DMS153 treated with DMSO at 0.1 percent for 48 hours (cell line): ENCODE measurements at regions not wholly inside any gene's neighbourhood (a gene's known extent, or its start where the extent isn't known, plus 50 kb on each side); places are given as distances from the start of the nearest gene placed in this dataset.
"Not testable (repeated sequence)": the region's sequence is repeated elsewhere in the genome, so short reads cannot be mapped to it uniquely, and the experiment has no call there.

Experiments used
- DNase-seq: peaks from one replicate; lab custom pipeline; 2025; ENCODE audit not compliant: unreplicated experiment; lab: John Stamatoyannopoulos, UW

DNA sequence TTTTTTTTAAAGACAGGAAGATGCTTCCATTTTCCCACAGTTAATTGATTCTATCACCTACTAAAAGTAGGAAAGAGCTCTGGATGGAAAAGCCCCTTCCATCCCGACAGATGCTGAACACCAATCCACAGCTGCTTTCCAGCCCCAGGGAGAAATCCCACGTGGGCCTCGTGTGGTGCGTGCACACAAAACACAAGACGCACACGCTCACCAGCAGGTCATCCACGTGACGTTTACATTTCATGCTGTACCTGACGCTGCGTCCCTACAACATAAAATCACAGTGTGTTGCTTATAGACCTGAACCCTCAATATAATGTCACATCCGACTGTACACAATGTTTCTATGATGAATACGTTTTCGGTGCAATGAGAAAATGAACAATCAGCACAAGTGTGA is 50.2 kb upstream of the DACT2 start:
- DNase-seq, result no peak

DNA sequence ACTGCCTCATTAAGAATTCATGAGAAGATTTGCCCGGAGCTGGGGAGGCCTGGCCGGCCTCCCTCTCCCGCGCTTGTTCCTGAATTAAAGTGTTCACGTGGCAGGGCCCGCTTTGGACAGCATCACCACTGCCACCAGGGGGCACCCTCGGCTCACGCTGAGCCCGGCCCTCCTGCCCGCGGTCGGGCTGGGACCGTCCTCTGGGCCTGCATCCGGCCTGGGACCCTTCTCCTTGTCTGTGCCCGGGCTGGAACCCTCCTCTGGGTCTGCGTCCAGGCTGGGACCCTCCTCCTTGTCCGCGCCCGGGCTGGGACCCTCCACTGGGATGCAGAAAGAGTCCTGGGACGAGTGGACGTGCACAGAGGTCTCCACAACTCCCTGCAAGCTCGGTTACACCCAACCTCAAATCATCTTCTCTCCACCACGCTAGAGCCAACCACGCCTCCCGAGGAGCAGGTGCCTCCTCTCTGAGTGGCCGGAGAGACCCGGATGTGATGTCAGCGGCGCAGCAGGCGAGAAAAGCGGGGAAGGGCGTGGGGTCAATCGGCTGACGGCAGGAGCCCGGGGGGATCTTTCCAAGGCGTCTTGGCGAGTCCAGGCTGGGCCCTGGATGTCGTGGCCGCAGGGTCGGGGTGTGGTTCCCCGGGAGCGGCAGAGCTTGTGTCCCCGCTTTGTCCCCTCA is 50.9 kb upstream of the DACT2 start:
- DNase-seq, result peak; percentile 66

DNA sequence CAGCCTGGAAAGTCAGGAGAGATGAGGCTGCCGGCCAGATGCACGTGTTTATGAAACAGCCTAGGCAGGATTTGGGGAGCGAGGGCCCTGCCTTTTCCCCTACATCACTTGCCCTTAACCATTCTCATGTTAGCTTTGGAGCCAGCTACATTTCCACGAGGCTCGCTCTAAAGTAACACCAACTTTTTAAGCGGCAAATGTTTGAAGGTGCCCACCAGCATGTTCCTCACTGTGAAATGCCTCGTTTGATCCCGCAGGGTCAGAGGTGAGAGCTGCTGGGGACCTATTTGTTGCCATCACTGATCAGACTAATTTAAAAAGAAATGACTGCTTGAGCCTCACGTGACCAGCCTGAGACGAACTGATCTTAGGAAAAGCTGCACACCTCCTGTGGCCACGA is 51.6 kb upstream of the DACT2 start:
- DNase-seq, result no peak

DNA sequence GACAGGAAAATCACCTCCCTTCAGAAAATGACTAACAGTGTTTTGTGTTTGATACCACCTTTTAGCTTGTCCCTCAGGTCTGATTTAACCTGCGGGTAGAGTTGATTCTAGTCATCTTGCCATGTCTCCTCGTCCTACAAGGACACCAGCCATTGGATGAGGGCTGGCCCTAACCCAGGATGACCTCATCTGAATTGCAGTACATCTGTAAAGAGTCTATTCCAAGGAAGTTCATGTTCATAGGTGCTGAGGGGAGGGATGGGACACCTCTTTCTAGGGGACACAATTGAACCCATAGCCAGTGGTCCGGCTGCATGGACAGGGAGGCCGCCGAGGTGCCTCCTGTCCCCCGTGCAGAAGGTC is 52.0 kb upstream of the DACT2 start:
- DNase-seq, result no peak

DNA sequence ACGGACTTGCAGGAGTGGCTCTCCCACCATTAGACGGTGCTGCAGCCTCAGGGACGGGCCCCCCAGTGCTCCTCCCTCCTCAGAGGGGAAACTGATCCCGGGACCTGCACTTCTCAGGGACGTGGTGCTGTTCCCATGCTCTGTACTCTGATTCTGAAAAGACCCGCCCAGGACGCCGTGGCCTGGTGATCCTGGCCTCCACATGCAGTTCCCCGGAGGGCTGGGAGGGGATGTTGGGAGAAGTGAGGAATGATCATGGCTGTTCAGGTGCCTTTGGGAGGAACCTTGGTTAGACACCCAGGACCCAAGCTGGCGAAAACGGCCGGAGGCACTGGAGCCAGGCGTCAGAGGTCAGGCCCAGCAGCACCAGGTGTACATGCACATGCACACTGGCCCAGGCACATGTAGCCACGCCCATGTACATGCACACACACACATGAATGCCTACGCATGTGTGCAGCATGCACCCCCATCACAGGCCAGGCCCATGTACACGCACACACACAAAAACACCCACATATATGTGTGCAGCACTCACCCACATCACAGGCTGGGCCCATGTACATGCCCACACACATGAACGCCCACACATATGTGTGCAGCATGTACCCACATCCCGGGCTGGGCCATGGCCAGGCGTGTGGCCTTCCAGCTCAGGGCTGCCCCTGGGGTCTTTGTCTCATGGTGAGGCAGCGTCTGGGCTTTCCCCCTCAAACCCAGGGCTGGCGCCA is 52.6 kb upstream of the DACT2 start:
- DNase-seq, result no peak

DNA sequence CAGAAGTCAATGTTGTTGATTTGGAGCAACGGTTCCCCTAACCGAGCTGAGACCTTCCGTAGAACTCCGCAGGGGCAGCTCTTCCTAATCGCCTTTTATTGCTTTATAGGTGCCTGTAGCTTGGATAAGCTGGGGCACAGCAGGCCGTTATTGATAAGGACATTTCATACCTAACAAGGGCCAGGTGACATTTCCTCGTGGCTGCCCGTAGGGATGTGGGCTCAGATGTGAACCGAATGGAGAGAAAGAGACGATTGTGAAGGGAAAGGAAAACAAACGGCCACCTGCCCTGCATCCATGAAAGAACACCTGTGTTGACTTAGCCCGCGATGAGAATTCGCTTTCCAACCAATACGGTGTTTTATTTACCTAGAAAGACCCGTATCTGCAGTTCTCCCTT is 53.3 kb upstream of the DACT2 start:
- DNase-seq, result peak; percentile 85

DNA sequence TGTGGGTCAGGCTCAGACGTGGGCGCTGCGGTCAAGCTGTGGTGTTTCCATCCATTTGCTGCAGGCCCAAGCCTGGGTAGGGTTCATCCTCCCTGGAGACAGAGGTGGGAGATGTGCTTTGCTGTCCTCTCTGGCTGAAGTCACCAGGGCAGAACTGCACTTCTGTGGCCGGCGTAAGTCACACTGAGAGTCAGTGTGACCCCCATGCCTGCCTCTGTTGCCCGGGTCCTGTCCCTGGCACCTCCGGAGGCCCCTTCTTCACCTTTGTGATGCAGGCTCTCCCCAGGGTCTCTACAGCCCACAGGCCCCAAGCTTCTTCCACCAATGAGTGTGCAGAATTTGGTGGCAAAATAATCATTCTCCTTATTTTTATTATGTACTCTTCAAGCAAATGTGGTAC is 53.8 kb upstream of the DACT2 start:
- no peak for DNase-seq

DNA sequence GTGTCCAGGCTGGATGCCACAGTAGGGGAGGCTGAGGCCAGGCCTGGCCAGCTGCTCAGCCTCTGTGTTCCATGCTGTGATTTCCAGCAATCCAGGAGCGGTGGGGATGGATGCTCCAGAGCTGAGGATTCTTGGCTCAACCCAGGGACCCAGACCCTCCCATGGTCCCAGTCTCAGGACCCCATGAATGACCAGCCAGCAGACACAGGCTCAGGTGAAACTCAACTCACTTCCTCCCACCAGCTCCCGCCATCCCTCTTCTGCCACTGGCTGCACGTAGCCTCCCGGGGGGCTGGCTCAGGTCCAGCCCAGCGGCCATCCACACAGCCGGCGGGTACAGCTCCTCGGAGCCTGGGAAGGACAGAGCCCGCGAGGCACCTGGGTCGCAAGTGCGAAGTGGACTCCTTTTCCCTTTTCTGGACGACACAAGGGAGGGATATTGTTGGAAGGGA is 54.5 kb upstream of the DACT2 start:
- DNase-seq, result peak; percentile 22

DNA sequence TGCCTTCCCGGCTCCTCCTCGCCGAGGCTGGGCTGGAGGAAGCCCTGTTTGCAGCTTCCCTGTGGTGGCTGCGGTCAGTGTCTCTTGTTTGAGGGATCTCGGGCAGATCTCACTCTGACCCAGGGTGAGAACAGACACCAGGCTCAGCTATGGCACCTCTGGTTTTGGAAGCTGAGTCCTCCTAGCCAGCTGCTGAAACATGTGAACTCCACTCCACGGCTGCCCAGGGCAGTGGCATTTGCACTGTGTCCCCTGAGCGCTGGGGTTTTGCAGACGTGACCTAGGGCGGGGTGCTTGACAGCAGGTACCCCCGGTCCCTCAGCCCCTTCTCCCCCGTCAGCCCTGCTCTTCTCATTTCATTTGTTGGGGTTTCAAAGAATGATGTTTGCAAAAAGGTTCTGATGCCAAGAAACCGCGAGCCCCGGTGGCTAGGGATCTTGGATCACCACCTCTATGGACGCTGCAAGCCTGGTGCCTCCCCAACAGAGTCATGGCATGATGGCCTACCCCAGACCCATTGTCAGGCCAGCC is 55.0 kb upstream of the DACT2 start:
- no peak for DNase-seq

DNA sequence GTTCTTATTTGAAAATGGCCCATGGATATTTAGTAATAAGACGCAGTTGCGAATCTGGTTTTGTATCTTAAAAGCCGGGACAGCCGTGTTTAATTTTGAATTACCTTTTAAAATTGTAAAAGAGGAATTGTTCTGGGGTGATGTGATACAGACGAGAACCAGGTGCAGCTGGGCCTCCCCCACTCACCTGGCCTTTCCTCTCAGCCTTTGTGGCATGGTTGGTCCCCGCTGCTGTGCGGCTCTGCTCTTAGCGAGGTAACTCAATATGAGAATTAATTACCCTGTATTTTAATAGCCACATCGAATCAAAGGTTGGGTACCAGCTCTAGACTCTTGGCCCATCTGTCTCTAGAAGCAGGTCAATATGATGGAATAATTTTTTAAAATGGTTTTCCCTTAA is 56.5 kb upstream of the DACT2 start:
- peak; percentile 39 for DNase-seq

DNA sequence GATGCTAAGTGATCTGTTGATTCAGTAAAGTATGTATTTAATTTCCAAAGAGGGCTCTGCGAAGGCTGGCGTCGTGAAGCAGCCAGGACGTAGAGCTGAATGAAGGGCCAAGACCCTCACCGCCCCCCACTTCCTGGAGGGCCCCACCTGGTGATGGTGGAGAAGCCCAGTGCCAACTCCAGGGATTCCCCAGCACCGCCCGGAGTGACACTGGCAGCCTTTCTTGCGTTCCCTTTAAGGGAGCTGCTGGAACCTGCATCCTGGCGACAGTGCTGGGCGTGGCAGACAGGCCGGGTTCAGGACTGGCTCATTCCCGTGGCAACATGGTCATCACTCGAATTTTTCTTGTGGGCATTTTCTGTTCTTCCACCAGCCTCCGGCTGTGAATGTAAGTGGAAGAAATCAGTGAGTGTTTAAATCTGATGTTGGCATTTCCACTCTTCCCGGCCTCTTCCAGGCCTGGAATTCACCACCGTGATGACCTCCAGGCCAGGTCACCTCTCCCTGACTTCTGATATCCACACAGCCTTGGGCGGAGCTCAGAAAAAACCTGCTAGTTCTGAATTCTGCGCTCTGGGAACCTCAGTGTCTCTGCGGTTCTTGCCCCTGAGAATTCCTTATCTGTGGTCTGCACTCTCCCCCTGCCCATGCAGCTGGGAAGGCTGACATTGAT is 57.4 kb upstream of the DACT2 start:
- peak; percentile 49 for DNase-seq

DNA sequence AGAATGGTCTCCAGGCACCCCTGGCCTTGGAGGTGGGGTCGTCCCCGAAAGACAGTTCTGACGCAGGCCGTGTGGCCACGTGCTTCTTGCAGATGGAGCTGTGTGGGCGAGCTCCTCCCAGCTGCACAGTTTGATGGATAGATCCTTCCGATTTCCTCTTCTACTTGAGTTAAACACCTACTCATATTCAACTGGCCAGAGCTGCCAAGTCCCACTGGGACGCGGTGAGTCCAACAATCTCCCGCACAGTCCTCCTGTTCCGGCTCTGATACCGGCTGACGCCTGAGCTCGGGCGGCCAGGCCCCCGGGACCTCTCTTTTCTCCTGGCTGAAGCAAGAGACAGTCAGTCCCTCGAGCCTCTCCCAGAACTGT is 57.9 kb upstream of the DACT2 start:
- DNase-seq, result peak; percentile 58

DNA sequence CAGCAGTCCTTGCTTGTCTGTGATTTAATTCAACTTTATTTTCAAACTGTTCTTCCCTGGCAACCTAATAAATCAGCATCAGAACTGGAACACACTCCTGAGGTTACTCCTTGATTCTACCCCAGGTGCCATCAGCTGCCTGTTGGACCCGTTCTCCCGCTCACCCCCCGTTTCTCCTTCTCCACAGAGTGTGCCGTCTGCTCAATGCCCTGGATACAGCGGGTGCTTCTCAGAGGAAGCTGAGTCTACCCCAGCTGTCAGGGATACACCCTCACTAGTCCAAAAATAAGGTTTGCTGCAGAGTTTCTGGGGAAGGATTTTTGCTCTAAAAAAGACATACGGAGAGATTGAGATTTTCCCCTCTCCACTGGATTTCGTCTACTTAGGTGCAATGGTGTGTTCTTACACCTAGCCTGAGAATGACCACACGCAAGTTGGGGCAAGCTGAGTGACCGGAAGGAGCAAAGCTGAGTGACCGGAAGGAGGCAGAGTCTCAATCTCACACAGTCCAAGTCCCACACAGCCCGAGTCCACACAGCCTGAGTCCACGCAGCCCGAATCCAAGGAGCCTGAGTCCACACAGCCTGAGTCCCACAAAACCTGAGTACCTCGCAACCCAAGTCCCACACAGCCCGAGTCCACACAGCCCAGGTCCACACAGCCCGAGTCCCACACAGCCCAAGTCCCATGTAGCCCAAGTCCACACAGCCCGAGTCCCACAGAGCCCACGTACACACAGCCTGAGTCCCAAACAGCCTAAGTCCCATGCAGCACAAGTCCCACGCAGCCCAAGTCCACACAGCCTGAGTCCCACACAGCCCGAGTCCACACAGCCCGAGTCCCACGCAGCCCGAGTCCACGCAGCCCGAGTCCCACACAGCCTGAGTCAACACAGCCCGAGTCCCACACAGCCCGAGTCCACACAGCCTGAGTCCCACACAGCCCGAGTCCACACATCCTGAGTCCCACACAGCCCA is 58.6 kb upstream of the DACT2 start:
- no peak for DNase-seq

DNA sequence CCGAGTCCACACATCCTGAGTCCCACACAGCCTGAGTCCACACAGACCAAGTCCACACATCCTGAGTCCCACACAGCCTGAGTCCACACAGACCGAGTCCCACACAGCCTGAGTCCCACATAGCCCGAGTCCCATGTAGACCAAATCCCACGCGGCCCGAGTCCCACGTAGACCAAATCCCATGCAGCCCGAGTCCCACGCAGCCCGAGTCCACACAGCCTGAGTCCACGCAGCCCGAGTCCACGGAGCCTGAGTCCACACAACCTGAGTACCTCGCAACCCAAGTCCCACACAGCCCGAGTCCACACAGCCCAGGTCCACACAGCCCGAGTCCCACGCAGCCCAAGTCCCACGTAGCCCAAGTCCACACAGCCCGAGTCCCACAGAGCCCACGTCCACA is 60.0 kb upstream of the DACT2 start:
- DNase-seq, result not testable (repeated sequence)

DNA sequence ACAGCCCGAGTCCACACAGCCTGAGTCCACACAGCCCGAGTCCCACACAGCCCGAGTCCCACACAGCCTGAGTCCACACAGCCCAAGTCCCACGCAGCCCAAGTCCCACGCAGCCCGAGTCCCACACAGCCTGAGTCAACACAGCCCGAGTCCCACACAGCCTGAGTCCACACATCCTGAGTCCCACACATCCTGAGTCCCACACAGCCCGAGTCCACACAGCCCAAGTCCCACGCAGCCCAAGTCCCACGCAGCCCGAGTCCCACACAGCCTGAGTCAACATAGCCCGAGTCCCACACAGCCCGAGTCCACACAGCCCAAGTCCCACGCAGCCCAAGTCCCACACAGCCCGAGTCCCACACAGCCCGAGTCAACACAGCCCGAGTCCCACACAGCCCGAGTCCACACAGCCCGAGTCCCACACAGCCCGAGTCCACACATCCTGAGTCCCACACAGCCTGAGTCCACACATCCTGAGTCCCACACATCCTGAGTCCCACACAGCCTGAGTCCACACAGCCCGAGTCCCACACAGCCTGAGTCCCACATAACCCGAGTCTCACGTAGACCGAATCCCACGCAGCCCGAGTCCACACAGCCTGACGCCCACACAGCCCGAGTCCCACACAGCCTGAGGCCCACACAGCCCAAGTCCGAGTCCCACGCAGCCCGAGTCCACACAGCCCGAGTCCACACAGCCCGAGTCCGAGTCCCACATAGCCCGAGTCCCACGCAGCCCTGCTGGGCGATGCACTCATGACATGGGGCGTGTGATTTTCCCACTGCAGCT is 60.6 kb upstream of the SMOC2 start:
- not testable (repeated sequence) for DNase-seq

DNA sequence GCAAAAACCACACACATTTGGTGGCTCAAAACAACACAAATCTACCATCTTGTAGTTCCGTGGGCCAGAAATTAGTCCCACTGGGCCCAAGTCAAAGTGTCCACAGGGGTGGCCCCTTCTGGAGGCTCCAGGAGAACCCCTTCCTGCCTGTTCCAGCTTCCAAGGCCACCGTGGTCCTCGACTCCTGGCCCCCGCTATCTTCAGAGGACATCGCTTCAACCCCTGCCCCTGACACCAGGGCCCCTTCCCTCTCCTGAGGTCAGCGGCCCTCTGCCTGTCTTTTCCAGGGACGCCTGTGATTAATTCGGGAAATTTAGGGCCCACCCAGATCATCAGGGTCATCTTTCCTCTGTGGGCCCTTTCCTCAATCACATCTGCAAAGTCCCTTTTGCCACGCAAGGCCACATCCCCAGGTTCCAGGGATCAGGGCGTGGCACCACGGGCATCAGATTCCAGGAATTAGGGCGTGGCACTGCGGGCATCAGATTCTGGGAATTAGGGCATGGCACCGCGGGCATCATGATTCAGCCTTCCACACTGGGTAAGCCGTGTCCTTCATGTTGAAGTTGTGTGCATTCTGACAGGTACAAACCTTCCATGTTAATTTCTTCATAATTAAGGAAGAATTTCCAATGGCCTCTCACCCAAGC is 59.9 kb upstream of the SMOC2 start:
- no peak for DNase-seq

DNA sequence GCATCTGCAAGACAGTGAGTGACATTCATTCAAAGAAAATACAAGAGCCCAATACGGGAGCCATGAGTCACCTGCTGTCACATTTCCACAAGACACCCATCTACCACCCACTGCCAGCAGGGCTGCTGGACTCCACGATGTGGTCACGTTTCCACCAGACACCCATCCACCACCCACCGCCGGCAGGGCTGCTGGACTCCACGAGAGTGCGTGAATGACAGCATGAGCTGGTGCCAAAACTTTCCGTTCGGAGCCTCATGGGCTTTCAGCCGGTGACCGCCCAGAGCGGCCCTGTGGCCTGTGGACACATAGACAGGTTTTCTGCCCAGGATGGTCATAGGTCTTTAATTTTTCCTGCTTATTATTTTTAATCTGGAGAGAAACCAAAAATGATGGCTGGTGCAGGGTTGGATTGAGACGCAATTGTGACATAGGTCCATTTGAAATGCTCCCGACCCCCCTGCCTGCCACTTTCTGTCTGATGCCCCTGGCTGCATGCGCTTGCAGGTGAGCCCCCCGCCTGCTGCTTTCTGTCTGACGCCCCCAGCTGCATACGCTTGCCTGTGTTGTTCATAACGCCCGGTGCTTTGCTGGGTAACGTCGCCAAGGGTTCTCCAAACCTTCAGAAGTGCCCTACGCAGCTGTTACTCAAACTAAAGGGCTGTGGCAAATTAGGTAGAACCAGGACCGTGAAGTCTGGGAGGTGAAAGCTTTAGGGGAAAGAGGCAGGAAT is 59.1 kb upstream of the SMOC2 start:
- no peak for DNase-seq

DNA sequence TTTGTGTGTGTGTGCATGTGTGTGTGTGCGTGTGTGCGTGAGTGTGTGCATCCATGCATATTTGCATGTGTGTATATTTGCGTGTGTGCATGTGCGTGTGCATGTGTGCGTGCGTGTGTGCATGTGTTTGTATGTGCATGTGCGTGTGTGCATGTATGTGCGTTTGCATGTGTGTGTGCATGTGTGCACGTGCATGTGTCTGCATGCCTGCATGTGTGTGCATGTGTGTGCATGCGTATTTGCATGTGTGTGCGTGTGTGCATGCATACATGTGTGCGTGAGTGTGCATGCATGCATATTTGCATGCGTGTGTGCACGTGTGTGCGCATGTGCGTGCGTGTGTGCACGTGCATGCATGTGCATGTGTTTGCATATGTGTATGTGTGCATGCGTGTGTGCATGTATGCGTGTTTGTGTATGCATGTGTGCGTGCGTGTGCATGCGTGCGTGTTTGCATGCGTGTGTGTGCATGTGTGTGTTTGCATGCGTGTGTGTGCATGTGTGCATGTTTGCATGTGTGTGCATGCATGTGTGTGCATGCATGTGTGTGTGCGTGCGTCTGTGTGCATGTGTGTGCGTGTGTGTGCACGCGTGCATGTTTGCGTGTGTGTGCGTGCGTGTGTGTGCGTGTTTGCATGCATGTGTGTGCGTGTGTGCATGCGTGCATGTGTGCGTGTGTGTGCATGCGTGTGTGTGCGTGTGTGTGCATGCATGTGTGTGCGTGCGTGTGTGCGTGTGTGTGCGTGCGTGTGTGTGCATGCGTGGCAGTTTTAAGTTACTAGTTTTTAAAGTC is 57.7 kb upstream of the SMOC2 start:
- DNase-seq, result no peak
